ENCODE measurements at regions not wholly inside any gene's neighbourhood (a gene's known extent, or its start where the extent isn't known, plus 50 kb on each side); places are given as distances from the start of the nearest gene placed in this dataset.
"Not testable (repeated sequence)": the region's sequence is repeated elsewhere in the genome, so short reads cannot be mapped to it uniquely, and the experiment has no call there.

DNA sequence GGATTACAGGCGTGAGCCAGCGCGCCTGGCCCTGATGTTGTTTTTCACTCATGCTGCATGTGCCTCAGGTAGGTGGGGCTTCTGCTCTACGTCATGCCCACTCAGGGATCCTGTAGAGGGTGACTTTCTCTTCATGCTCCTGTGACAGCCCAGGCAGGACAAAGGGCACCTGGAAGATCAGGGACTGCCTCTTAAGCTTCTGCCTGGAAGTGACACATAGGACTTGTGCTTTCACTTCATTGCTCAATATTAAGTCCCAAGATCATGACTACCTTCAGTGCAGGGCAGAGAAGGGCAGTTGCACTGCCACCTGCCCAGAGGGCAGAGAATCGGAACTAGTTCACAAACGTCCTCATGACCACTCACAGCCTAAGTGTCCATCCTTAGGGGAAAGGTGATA lies 249.5 kb upstream of the SULF2 start:
- Mint-ChIP-seq H3K9me3 (ENCODE audit: unreplicated experiment) (no peaks in the 10 kb centered on the region), H3K36me3 (ENCODE audit: insufficient read depth, unreplicated experiment) (peaks cover 6% of the 10 kb centered on the region), H3K27ac (ENCODE audit: low read depth, unreplicated experiment) (no peak overlapping the region), H3K4me1 (ENCODE audit: insufficient read depth, unreplicated experiment) (peaks cover 16% of the 10 kb centered on the region), H3K4me3 (ENCODE audit: unreplicated experiment) (no peak overlapping the region), H3K27me3 (ENCODE audit: insufficient read depth, unreplicated experiment) (no peaks in the 10 kb centered on the region)
- intact Hi-C loops (cut with micrococcal nuclease): no loop called here
- TF ChIP-seq, protein P1, sequence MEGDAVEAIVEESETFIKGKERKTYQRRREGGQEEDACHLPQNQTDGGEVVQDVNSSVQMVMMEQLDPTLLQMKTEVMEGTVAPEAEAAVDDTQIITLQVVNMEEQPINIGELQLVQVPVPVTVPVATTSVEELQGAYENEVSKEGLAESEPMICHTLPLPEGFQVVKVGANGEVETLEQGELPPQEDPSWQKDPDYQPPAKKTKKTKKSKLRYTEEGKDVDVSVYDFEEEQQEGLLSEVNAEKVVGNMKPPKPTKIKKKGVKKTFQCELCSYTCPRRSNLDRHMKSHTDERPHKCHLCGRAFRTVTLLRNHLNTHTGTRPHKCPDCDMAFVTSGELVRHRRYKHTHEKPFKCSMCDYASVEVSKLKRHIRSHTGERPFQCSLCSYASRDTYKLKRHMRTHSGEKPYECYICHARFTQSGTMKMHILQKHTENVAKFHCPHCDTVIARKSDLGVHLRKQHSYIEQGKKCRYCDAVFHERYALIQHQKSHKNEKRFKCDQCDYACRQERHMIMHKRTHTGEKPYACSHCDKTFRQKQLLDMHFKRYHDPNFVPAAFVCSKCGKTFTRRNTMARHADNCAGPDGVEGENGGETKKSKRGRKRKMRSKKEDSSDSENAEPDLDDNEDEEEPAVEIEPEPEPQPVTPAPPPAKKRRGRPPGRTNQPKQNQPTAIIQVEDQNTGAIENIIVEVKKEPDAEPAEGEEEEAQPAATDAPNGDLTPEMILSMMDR (IDR thresholded peaks at IDR 0.05; ENCODE audit: unreplicated experiment): no peak
- BruUV-seq (replicated peaks): no TSS peak
- ChIA-PET CTCF (interaction anchor here (1.2 kb wide), 1 partner anchor 155 kb away, joined by 3 read pairs; no protein-coding TSS in a partner anchor), POLR2A (interaction anchor here (0.6 kb wide), 1 partner anchor 107 kb away, joined by 4 read pairs; no protein-coding TSS in a partner anchor)
- DNase-seq (ENCODE audit: unreplicated experiment): no peak

DNA sequence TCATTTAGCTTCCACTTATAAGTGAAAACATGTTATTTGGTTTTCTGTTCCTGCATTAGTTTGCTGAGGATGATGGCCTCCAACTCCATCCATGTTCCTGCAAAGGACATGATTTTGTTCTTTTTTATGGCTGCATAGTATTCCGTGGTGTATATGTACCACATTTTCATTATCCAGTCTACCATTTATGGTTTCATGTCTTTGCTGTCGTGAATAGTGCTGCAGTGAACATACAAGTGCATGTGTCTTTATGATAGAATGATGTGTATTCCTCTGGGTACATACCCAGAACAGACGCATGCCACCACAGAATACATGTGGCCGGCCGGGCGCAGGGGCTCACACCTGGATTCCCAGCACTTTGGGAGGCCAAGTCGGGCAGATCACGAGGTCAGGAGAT lies 247.7 kb upstream of the SULF2 start:
- H3K27me3 Mint-ChIP-seq (ENCODE audit: insufficient read depth, unreplicated experiment); H3K4me3 Mint-ChIP-seq (ENCODE audit: unreplicated experiment); DNase-seq (ENCODE audit: unreplicated experiment); BruUV-seq (replicated peaks); H3K27ac Mint-ChIP-seq (ENCODE audit: low read depth, unreplicated experiment); H3K36me3 Mint-ChIP-seq (ENCODE audit: insufficient read depth, unreplicated experiment); intact Hi-C loops (cut with micrococcal nuclease); H3K9me3 Mint-ChIP-seq (ENCODE audit: unreplicated experiment): not testable (repeated sequence)
- ChIA-PET CTCF (interaction anchor here (0.6 to 1.1 kb wide), 4 partner anchors 8 to 139 kb away, joined by 3 read pairs; no protein-coding TSS in a partner anchor), POLR2A (interaction anchor here (1.8 to 3.3 kb wide), 3 partner anchors 13 to 246 kb away, joined by 4 to 23 read pairs (median 6); no protein-coding TSS in a partner anchor)
- peaks cover 16% of the 10 kb centered on the region for H3K4me1 Mint-ChIP-seq (ENCODE audit: insufficient read depth, unreplicated experiment)

DNA sequence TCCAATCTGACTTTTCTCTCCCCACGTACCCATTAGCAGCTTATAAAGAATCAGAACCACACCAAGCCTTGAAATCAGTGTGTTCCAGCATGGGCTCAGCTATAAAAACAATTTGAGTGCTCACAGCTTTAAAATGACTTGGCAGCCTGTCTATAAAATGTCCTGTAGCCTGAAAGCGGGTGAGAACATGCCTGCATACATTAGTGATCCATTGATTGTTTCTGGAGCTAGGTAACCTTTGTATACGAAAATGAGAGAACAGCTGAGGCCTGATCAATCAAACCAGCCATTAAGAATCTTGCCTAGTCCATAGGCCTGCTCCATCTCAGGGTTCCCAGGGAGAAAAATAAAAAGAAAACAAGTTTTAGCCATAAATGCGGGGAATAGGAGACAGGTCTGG lies 245.8 kb upstream of the SULF2 start:
- Mint-ChIP-seq H3K4me3 (ENCODE audit: unreplicated experiment) (no peak overlapping the region), H3K36me3 (ENCODE audit: insufficient read depth, unreplicated experiment) (peaks cover 6% of the 10 kb centered on the region), H3K9me3 (ENCODE audit: unreplicated experiment) (no peaks in the 10 kb centered on the region), H3K27ac (ENCODE audit: low read depth, unreplicated experiment) (no peak overlapping the region), H3K27me3 (ENCODE audit: insufficient read depth, unreplicated experiment) (no peaks in the 10 kb centered on the region), H3K4me1 (ENCODE audit: insufficient read depth, unreplicated experiment) (peaks cover 27% of the 10 kb centered on the region)
- no peak for DNase-seq (ENCODE audit: unreplicated experiment)
- ChIA-PET CTCF (interaction anchor here (0.5 to 0.6 kb wide), 2 partner anchors 448 to 590 kb away, joined by 3 read pairs; no protein-coding TSS in a partner anchor), POLR2A (interaction anchor here (0.6 to 3.3 kb wide), 6 partner anchors 10 to 676 kb away, joined by 3 to 23 read pairs (median 7); no protein-coding TSS in a partner anchor)
- intact Hi-C loops (cut with micrococcal nuclease): no loop called here
- BruUV-seq (replicated peaks): no TSS peak
- TF ChIP-seq, protein P1 (IDR thresholded peaks at IDR 0.05; ENCODE audit: unreplicated experiment): no peak

DNA sequence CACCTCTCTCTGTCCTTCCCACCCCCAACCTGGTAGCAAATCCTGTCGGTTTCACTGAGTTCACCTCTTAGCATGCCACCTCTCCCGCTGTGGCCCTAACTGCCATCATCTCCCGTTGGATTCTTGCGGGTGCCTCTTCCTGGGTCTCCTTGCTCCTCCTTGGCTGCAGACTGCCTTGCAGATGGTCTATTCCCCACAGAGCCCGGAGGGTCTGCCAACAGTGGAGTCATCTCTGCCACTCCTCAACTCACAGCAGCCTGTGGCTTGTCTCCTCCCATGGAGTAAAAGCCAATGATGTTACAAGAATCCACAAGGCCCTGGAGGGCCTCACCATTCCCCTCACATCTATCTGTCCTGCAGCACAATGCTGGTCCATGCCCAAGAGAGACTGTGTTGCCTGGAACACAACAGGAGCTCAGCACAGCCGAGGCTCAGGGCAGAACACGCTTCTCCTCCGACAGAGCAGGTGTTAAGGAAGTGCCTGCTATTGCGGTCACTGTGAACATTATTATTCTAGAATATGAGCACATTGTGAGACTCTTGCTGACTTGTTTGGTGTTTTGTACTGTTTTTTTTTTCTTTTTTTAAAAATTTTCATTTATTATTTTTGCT lies 241.8 kb upstream of the SULF2 start:
- Mint-ChIP-seq H3K9me3 (ENCODE audit: unreplicated experiment) (peaks cover 7% of the 10 kb centered on the region), H3K27me3 (ENCODE audit: insufficient read depth, unreplicated experiment) (no peaks in the 10 kb centered on the region), H3K4me1 (ENCODE audit: insufficient read depth, unreplicated experiment) (peaks cover 35% of the 10 kb centered on the region), H3K27ac (ENCODE audit: low read depth, unreplicated experiment) (peak overlapping the region; percentile 75), H3K36me3 (ENCODE audit: insufficient read depth, unreplicated experiment) (no peaks in the 10 kb centered on the region), H3K4me3 (ENCODE audit: unreplicated experiment) (peak overlapping the region; percentile 28)
- ChIA-PET POLR2A (interaction anchor here (0.5 to 1.7 kb wide), 4 partner anchors 99 to 352 kb away, joined by 3 to 4 read pairs (median 4); no protein-coding TSS in a partner anchor), CTCF (interaction anchor here (0.6 to 1.5 kb wide), 2 partner anchors 23 to 103 kb away, joined by 4 read pairs; no protein-coding TSS in a partner anchor)
- DNase-seq (ENCODE audit: unreplicated experiment): no peak
- intact Hi-C loops (cut with micrococcal nuclease): no loop called here
- BruUV-seq (replicated peaks): no TSS peak
- TF ChIP-seq, protein P1 (IDR thresholded peaks at IDR 0.05; ENCODE audit: unreplicated experiment): no peak

Data from MCF 10A (cell line).